HG03558 (cell line): ENCODE measurements at regions not wholly inside any gene's neighbourhood (a gene's known extent, or its start where the extent isn't known, plus 50 kb on each side); places are given as distances from the start of the nearest gene placed in this dataset.

Experiments
- ATAC-seq: cut with Tn5 transposase; IDR thresholded peaks from one replicate; pipeline ENCODE4 v1.9.1; 2021; ENCODE audit warnings: moderate number of reproducible peaks; ENCODE audit not compliant: unreplicated experiment; ENCODE audit errors: extremely low read depth

DNA sequence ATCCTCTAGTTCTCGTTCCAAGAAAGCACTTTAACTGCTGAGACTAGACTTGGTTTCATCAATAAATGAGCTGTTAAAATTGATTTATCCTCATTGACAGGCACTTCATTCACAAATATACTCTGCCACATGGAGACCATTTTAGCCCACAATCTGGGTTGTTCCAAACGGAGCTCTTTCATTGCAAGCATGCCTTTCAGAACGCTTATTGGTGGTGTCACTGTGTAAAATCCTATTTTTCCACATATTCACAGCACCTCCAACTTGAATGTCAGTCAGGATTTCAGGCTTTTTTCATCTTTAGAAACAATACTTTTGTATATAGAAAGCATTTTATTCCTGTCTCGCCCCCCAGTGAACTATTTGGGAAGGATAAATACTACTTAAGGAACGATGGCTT is 424.7 kb upstream of the NRP1 start:
- ATAC-seq: no peak

DNA sequence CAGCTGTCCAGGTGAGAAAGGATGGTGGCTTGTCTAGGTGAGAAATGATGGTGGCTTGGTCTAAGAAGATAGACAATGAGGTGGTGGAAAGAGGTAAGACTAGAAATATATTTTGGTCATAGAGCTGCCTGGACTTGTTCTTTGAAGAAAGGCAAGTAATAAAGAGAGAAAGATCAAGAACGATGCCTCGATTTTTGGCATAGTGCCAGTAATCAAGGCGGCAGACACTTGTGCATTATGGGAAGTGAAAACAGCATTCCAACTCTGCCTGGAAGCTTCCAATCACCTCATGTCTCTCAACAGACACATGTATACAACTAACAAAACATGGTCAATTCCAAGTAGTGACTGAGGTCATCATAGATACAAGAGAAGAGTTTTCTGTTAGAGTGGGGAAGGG is 423.8 kb upstream of the NRP1 start:
- ATAC-seq: no peak

DNA sequence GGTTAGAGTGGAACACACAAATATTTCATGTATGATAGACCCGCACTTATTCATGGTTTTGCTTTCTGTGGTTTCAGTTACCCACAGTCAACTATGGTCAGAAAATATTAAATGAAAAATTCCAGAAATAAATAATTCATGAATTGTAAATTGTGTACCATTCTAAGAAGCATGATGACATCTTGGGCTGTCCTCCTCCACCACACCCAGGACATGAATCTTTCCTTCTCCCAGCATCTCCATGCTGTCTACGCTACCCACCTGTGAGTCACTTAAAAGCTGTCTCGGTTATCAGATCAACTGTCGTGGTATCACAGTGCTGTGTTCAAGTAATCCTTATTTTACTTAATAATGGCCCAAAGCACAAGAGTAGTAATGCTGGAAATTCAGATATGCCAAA is 419.6 kb upstream of the NRP1 start:
- no peak for ATAC-seq

DNA sequence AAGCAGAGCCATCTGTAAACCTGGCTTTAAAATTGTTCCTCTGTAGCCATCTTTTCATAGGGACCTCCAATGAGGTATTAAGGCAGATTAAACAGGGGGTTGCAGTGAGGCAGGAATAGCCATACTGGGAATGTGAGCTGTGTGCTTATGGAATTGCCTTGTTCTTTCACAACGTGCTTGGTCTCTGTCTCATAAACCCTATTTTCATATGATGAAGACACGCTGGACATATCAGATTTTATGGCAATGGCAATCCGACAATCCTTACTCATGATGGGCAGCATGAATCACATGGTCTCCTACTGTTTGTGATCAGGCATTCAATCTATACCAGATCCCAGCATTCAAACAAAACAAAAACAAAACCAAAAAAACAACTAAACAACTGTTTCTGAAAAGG is 418.9 kb upstream of the NRP1 start:
- no peak for ATAC-seq

DNA sequence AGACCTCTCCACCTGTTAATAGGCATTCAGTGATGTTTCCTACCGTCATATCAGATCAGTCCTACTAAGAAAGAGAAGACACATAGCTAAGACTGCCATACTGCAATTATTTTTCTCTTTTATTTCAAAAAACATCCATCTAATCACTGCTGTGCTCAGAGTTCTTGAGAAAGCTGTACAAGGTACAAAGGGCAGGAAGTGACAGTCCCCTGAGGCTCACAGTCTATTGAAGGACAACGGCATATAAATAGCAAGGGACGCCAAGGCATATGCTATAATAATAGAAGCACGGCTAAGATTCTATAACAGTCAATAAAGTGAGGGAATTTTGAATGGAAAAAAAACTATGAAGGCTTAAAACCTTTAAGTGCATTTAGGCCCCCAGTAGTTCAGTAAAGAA is 415.3 kb upstream of the NRP1 start:
- ATAC-seq: no peak

DNA sequence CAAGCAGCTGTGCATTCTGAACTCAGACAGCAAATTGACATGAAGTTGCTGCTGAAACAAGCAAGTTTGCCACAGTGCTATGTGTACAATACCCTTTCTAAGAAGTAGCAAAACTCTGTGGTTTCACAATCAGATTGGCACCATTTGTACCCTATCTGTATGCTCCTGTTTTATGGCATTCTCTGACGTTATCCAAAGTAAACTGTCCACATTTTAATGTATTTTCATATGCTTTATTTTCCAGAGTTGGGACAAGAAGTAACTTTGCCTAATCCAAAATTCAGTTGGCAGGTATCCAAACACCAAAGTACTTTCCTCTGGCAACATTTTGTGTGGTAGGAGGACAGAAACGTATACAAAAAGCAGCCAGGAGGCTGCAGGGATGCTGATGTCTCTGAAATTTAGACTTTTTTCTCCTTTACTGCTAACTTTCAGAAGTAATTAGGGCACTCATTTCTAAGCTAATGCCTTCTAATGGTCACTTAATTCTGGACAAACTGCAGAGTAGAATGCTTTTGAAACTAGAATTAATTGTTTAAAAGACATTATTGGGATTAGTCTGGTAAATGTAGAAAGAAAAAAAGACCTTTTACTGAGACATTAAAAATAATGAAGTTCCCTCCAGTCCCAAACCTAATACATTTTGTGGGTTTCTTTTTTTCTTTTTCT is 414.7 kb upstream of the NRP1 start:
- ATAC-seq: no peak

DNA sequence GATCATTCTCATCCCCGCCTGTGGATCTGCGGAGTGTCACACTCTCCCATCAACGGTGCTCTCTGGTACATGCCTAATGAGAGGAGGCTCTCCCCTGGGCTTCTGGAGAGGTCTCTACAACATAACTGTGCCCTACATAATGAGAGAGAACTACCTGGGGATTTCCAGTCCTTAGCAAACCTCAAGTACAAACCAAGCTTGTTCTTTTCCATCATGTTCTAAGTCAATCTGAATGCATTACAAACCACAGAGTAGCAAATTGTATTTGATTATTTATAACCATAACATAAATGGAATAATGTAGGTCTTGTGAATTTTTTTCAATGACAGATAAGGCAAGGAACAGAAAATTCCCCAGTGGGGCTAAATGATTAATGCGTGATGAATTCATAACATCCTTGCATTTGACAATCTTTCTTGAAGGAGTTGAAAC is 412.4 kb upstream of the NRP1 start:
- ATAC-seq: no peak

DNA sequence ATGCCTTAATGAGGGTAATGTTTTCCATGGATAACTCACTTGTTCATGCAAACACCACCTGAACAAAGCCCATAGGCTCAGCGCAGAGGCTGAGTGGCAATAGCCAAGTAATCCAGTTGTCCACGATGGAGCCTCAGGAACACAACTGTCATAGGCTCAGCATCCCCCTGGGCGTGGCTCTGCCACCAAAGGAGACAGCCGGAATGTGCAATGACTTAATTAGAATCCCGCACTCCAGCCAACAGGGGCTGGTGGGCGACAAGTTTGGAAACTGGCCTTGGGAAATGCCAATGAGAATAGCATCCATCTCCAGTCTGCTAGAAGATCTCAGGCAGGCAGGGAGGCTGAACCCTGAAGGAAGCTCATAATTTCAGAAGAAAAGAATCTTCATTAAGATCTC is 411.7 kb upstream of the NRP1 start:
- ATAC-seq: no peak

DNA sequence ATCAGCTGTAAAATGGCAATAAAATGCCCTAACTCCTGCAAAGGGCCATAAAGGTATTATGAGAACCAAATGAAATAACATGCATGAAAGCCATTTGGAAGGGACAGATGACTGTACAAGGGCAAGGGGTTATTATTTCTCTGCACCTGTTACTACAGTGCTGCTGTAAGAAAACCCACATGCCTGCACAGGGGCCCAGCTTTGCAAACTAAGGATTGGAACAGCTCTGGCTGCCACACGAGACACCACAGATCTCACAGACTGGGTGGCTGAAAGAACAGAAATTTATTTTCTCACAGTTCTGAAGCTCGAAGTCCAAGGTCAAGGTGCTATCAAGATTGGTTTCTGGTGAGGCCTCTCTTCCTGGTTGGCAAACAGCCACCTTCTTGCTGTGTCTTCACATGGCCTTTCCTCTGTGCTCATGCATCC is 409.0 kb upstream of the NRP1 start:
- ATAC-seq: no peak

DNA sequence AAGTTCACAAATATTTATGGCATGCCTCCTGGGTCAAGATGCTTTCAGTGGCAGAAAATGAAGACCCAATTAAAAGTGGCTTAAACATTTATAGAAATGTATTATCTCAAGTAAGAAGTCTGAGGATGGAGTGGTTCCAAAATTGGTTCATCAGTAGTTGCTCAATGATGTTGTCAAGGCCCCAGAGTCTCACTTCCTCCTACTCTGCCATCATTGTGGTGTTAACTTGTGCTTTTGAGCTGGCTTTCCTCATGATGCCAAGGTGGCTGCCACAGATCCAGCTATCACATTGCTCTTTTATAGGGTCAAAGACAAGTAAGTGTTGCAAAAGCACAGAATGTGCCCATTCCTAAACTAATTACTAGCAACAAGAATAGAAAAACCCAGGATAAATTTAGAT is 404.6 kb upstream of the NRP1 start:
- no peak for ATAC-seq

DNA sequence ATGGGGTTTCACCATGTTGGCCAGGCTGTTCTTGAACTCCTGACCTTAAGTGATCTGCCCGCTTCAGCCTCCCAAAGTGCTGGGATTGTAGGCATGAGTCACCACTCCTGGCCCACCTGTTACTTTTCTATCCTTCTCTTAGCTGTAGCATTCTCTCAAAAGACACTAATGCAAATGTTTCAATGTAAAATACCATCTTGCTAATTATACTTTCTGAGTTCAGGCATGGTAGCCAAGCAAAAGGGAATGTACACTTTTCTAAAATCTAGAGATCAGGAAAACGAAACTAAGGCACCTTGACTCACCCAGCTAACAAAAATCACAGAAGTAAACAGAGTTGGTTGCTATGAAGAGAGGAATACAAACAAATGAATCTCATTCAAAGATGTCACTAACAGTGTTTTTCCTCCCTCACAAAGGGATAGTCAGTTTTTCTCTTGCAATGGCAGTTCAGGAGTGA is 401.0 kb upstream of the NRP1 start:
- ATAC-seq: no peak

DNA sequence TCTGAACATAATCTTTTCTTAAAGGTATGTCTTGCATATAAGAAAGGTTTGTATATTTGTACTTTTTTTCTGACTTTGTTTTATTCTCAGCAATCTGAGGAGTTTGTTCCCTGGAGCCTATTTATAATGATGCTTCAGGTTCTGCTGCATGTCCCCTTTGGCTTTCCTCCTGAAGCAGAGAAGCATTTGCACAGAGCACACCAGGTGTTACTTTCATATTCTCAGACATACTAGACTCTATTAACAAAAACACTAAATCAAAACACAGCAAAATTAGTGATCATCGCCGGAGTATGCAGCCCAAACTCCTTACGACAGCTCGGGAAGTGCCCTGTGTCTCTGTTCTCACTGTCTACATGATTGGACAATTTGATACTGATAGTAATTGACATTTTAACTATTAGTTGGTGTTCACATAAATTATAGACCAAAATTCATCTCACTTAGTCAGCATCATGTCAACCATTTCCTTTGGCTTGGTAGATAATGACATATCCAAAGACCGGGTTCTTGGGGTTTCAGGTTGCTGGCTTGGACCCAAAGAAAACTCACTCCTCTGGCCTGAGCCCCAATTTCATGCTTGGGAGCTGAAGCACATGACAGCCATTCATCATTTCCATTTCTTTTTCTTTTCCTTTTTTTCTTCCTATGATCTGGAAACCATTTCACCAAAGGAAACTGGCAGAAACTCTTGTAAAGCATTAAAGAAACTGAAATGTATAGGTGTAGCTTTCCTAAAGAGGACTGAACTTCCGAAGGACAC is 400.1 kb upstream of the NRP1 start:
- ATAC-seq: no peak

DNA sequence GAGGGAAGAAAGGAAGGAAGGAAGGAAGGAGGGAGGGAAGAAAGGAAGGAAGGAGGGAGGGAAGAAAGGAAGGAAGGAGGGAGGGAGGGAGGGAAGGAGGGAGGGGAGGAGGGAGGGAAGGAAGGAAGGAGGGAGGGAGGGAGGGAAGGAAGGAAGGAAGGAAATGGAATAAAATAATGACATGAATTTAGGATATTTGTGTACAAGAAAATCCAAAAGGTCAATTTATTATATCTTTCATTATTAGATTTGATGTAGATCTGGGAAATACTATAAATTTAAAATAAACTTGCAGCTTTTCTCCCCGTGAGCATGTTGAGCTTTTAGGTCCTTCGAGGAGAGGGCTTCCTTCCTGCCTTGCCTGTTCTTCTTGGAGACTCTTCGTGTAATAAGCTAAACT is 398.6 kb upstream of the NRP1 start:
- no peak for ATAC-seq

DNA sequence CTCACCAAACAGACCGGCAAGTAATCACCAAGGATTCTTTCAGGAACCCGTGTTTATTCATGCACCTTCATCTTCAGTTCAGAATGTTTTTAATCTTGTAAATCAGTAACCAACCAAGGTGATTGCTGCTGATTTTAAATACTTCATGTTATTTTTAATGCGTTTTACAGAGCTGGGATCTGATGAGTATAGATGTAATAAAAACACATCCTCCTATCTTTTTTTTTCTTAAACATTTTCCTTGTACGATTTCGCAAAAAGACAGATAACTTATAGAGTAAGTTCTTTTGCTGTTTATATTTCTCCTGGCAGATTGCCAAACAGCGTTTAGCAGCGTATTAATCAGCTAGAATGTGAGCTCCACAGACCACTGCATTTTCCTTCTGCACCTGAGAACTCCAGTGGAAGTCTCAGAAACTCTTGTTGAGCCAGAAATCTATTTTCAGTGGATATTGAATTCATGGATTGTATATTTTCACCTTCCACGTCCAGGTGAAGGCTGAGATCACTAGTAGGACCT is 397.8 kb upstream of the NRP1 start:
- ATAC-seq: no peak

DNA sequence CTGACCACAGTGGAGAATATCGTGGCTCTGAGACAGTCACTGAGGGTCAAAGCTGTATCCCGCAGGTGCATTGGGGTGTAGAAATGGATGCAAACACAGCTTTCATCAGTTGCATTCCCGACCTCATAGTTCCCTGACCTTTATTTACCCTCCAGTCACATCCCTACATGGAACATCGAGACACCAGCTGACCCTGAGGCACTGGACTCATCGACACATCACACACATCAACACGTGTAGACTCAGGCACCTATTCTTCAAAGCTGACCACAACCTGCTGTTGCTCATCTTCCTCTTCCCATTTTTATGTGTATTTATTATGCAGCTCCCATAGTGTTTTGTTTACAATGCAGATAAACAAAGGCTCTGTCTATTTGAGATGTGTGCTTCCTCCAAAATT is 396.9 kb upstream of the NRP1 start:
- no peak for ATAC-seq

DNA sequence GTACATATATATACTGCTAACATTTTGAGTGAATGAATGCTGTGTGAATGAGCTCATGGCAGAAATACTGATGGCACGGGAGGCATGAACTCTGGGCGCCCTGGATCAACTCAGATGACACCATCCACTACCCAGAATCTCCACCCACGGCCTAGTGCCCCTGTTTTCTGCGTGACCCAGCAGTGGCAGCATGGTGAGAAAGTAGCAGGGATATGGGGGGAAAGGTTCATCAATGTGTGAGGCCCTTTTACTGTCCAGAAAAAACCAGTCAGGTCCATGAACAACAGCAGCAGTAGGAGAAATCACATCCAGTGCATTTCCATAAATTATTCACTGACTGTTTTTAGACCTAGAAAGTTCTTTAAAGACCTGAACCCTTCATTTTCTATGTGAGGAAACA is 391.0 kb upstream of the NRP1 start:
- no peak for ATAC-seq

DNA sequence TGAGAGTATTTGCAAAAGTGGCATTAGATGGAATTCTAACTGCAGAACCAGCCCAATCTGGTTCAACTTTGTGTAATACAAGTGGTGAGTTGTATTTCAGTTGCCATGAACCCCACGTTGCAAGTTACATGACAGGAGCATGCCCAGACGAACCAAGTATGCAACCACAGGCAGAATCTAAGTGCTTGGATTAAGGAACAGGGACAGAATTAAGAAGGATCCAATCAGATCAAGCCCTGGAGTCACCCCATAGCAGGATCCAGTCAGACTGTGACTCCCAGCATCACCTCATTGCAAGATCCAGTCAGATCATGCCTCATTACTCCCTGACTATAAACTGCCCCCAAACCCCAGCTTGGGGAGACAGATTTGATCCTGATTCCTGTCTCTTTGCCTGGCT is 388.7 kb upstream of the NRP1 start:
- no peak for ATAC-seq

DNA sequence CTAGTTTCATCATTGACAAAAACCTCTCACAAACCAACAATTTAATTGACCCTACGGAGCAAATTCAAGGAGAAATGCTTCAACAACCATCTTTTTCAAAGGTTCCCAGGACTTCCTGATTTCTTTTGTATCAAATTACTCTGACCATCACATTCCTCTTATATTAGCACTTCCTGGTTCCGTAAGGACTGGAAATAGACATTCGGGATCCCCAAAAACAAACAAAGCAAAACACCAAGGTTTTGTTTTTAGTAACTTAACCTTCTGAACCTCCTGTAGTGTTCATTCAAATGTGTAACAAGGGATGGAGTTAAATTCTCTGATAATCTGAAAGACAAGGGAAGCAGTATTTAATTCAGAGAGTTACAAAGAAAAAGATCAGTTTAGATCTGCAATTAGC is 387.6 kb upstream of the NRP1 start:
- ATAC-seq: no peak

DNA sequence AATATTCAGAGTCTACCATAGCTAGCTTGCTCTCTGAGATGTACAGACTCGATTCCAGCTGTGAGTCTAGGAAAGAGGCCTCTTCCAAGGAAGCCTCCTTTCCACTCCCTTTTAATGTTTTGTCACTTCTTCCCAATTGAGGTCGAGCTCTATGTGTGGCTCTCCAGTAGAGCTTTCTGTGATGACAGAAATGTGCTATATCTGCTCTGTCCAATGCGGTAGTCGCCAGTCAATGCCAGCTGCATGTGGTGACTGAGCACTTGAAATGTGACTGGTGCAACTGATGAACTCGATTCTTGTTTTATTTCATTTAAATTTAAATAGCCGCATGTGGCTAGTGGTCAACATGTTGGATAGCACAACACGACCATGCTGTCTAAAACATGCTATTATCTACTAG is 387.0 kb upstream of the NRP1 start:
- no peak for ATAC-seq

DNA sequence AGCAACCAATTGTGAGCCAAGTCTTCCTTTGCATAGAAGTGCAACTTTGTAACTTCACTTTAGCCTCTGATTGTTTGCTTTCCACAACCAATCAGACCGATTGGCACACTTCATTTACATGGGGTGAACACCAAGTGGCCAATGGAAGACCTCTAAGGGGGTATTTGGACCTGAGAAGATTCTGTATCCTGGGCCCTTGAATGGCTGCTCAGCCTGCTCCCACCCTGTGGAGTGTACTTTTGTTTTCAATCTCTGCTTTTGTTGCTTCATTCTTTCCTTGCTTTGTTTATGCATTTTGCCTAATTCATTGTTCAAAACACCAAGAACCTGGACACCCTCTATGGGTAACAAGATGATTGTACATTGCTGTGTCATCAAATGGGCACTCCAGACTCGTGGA is 385.7 kb upstream of the NRP1 start:
- no peak for ATAC-seq

DNA sequence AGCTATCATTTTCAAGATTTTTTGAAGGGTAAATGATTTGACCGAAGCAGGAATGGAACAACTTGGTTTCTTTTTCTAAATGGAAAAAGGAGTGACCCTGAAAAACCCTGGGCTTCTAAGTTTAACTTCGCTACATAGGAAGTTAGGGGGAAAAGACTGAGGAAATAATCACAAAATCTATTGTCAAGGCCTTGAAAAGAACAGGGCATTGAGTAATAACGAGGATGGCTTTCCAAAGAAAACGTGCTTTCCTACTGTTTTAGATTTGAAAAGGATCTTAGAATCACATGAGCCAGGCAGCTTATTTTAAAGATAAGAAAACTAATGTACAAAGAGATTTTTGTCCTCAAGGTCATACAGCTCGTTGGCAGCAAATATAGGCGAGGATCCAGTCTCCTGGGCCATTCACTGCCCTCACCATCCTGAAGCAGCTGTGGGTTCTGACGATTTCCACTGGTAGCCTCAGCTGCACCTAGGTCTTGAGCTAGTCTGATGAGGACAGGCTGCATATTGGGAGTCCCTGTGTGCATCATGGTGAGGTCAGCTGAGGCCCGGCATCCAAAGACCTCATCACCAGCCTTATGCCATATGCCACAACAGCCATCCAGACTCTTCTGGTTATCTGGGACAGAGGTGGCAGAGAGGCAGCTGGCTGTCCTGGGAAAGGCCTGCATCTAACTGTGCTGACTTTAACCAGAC is 384.7 kb upstream of the NRP1 start:
- no peak for ATAC-seq
